HG03108 (cell line): ENCODE measurements at regions not wholly inside any gene's neighbourhood (a gene's known extent, or its start where the extent isn't known, plus 50 kb on each side); places are given as distances from the start of the nearest gene placed in this dataset.
"Not testable (repeated sequence)": the region's sequence is repeated elsewhere in the genome, so short reads cannot be mapped to it uniquely, and the experiment has no call there.

Experiments used
- ATAC-seq: cut with Tn5 transposase; IDR thresholded peaks from one replicate; pipeline ENCODE4 v1.9.1; 2021; ENCODE audit warnings: moderate library complexity; ENCODE audit not compliant: unreplicated experiment

- ATAC-seq: no peak
Observed at GRCh38 chr20:25865715-25866656, 169.3 kb upstream of the ZNF337 start.

GRCh38 chr20:25864963-25865714 lies 168.5 kb upstream of the ZNF337 start:
- not testable (repeated sequence) for ATAC-seq

GRCh38 chr20:25864326-25864962 lies 167.8 kb upstream of the ZNF337 start:
- no peak for ATAC-seq

GRCh38 chr20:25863536-25864325 lies 167.1 kb upstream of the ZNF337 start:
- no peak for ATAC-seq

GRCh38 chr20:25862967-25863530 lies 166.4 kb upstream of the ZNF337 start:
- ATAC-seq: not testable (repeated sequence)

GRCh38 chr20:25860531-25861150 lies 164.0 kb upstream of the ZNF337 start:
- no peak for ATAC-seq

GRCh38 chr20:25859649-25860530 lies 163.2 kb upstream of the ZNF337 start:
- no peak for ATAC-seq

- no peak for ATAC-seq
Observed at GRCh38 chr20:25858495-25859425, 162.1 kb upstream of the ZNF337 start.

GRCh38 chr20:25857091-25857788 lies 160.6 kb upstream of the ZNF337 start:
- not testable (repeated sequence) for ATAC-seq

GRCh38 chr20:25856256-25856884 lies 159.7 kb upstream of the ZNF337 start:
- no peak for ATAC-seq

GRCh38 chr20:25855451-25856156 lies 159.0 kb upstream of the ZNF337 start:
- ATAC-seq: not testable (repeated sequence)

GRCh38 chr20:25854666-25855065 lies 158.0 kb upstream of the ZNF337 start:
- ATAC-seq: not testable (repeated sequence)

- not testable (repeated sequence) for ATAC-seq
Observed at GRCh38 chr20:25853718-25854388, 157.2 kb upstream of the ZNF337 start.

GRCh38 chr20:25852968-25853717 lies 156.5 kb upstream of the ZNF337 start:
- ATAC-seq: not testable (repeated sequence)

- ATAC-seq: not testable (repeated sequence)
Observed at GRCh38 chr20:25850133-25850532, 153.5 kb upstream of the ZNF337 start.
